ENCODE measurements at regions not wholly inside any gene's neighbourhood (a gene's known extent, or its start where the extent isn't known, plus 50 kb on each side); places are given as distances from the start of the nearest gene placed in this dataset.

DNA sequence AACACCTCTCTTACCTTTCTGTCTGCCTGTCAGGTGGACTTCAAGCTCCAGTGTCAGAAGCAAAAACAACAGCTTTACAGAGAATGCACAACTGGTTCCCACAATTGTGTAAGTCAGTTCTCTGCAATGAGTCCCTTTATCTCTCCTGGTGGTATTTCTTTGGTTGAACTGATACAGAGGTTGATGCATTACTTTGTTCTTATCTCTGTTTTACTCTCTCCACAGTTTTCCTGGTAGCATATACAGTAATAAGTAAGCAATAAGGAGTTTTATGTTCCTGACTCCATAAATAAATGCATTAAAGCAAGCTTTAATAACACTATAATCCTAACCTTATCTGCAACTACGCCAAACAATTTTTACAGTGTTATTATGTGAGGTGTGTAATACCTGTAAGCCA, 310.3 kb upstream of the GYPC start:
- no peak for FAIRE-seq

GRCh38 chr2:126356631-126357030, 299.3 kb upstream of the GYPC start:
- no peak for FAIRE-seq

- FAIRE-seq = no peak
Observed at GRCh38 chr2:126358122-126358521, 297.8 kb upstream of the GYPC start.

DNA sequence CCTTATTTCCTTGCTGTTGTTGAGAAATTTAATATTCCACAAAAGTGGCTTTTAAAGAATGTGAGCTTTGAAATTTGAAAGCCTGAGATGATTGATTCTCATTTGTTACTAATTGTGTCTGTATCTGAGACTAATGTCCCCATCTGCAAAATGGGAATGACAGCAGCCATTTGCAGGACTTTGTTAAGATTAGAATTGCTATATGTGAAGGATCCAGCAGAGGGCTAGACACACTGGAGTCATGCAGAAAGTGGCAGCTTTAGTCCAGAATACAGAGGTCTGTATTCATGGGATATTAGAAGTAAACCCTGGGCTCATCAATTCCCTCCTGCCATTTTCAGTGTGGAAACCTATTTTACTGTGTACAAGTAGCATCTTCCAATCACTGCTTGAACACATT, 296.5 kb upstream of the GYPC start:
- no peak for FAIRE-seq

- no peak for FAIRE-seq
Observed at GRCh38 chr2:126367361-126367760, 288.6 kb upstream of the GYPC start.

- no peak for FAIRE-seq
Observed at GRCh38 chr2:126368758-126369157, 287.2 kb upstream of the GYPC start.

DNA sequence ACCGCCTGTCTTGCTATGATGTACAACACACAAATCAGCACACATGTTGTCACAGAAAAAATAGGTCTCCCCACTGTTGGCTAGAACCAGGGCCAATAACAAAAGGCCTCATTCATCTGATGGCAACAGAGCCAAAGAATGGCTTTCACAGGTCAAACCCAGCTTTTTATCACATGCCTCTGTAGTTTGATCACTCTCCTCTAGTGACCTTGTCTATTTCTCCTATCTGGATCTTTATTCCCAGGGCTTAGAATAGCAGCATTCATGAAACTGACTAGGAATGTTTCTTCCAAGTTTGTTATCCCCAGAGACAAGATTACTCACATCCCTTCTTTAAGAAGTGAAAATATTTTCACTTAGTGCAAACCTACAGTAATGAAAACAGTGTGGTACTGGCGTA, 285.8 kb upstream of the GYPC start:
- no peak for FAIRE-seq

GRCh38 chr2:126372406-126372805, 283.6 kb upstream of the GYPC start:
- FAIRE-seq = no peak

- FAIRE-seq = no peak
Observed at GRCh38 chr2:126378176-126378575, 277.8 kb upstream of the GYPC start.

DNA sequence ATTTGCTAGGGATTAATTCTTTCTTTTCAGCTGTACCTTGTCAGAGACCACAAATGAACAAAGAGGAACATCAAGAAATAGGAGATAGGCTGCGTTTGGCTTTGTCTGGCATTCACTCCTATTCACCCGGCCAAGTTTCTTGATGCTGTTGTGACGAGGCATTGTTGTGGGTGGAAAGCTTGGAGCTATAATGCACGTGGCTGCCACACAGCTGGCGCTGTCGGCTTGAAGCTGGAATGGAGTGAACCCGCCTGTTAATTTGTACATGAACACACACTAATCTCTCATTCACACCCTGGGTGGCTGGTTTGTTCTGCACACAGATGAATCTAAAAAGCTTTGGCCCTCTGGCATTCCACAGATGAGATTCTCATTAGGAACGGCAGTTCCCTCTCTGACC, 274.9 kb upstream of the GYPC start:
- FAIRE-seq = no peak

DNA sequence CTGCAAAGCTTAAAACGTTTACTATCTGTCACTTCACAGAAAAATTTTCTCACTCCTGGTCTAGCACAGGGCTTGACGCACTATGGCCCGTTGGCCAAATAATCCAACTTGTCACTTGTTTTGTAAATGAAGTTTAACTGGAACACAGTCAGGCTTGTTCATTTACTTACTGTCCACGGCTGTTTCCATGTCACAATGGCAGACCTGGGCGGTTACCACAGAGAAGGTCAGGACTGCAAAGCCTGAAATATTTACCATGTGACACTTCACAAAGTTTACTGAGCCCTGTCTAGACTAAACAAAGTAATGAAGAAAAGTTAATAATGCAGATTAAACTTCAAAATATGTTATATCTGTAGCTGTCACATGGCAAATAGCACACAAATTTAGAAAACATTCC, 273.0 kb upstream of the GYPC start:
- FAIRE-seq = no peak

DNA sequence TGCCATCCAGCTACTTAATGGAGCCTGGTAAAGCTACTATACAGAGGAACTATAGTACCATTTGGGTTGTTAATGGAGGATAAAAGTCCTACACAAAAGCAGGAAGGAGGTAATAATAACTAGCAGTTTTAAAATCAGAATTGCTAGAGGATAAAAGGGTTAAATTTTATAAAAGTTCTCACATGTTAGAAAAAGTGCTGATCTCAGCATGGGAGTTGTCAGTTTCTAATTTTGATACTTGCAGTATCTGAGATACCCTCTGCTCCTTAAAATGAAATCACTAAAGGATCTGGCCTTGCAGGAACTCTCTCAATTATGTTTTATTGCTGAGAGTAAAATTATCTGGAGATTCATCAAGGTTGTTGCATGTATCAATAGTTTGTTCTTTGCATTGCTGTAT, 272.2 kb upstream of the GYPC start:
- FAIRE-seq = no peak

GRCh38 chr2:126385441-126385840, 270.5 kb upstream of the GYPC start:
- FAIRE-seq = no peak

GRCh38 chr2:126385983-126386382, 270.0 kb upstream of the GYPC start:
- no peak for FAIRE-seq

GRCh38 chr2:126389446-126389845, 266.5 kb upstream of the GYPC start:
- no peak for FAIRE-seq

DNA sequence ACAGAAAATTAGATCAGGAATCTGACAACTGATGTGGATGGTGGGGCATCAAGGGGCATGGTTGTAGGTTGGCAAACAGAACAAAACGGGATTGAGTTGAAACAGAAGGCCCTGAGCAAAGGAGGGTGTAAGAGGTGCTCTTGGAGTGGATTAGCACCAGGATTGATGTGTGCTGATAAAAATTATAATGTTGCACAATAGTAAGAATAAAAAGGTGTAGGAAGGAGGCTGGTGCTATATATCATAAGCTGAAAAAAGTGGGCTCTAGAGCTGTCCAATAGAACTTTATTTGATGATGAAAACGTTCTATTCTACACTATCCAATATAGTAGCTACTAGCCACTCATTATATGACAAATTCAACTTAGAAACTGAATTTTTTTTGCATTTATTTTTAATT, 263.1 kb upstream of the GYPC start:
- FAIRE-seq = no peak

DNA sequence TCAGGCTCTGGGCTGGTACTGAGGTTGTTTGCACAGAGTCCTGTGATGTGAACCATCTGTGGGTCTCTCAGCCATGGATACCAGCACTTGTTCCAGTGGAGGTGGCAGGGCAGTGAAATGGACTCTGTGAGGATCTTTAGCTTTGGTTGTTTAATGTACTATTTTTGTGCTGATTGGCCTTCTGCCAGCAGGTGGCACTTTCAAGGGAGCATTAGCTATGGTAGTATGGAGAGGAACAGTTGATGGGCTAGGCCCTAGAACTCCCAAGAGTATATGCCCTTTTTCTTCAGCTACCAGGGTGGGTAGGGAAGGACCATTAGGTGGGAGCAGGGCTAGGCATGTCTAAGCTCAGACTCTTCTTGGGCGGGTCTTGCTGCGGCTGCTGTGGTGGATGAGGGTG, 257.0 kb upstream of the GYPC start:
- FAIRE-seq = no peak

- no peak for FAIRE-seq
Observed at GRCh38 chr2:126403039-126403628, 252.8 kb upstream of the GYPC start.

- FAIRE-seq = no peak
Observed at GRCh38 chr2:126406267-126406666, 249.7 kb upstream of the GYPC start.

DNA sequence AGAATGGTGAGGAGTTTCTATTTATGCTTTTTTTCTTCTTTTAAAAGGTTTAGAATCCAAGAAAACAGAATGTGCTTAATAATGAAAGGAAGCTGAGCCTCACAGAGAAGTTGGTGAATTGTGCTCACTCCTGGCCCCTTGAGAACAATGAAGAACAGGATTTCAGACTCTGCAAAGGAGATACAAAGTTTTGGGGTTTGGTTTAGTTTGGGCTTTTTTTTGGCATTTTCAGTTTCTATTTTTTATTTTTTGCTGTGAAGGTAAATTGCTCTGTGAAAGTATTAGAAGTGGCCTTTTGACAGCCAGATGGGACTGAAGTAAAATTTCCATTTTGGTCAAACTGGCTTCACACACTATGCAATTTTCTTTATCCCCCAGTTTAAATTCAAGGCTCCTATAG, 247.3 kb upstream of the GYPC start:
- FAIRE-seq = no peak

DNA sequence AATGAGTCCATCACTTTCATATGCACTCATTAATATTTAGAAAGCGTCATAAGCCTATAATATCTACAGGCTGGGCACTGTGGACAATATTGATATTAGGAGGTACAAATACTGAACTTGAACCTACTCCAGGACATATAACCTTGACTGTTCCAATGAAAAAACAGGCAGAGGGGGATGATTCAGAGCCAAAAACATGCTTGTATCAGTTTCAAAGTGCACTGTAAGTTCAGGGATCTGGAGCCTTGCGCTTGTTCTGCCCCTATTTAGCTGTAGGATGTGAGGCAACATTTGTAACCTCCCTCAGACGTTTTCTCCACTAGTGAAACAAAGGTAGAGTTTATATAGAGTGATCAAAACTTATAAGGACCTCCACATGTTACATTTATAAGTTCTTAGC, 246.1 kb upstream of the GYPC start:
- FAIRE-seq = no peak

DNA sequence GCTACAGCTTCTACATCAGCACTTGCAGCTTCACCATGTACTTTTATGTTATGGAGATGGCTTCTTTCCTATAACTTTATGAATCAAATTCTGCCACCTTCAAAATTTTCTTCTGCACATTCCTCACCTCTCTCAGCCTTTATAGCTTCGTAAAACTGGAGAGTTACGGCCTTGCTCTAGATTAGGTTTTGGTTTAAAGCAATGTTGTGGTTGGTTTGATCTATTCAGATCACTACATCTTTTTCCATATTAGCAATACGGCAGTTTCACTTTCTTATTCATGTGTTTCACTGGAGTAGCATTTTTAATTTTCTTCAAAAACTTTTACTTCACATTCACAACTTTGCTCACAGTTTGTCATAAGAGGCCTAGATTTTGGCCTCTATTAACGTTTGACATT, 242.9 kb upstream of the GYPC start:
- no peak for FAIRE-seq

GRCh38 chr2:126419403-126419802, 236.6 kb upstream of the GYPC start:
- peak; percentile 32 for FAIRE-seq

- no peak for FAIRE-seq
Observed at GRCh38 chr2:126425943-126426342, 230.0 kb upstream of the GYPC start.

DNA sequence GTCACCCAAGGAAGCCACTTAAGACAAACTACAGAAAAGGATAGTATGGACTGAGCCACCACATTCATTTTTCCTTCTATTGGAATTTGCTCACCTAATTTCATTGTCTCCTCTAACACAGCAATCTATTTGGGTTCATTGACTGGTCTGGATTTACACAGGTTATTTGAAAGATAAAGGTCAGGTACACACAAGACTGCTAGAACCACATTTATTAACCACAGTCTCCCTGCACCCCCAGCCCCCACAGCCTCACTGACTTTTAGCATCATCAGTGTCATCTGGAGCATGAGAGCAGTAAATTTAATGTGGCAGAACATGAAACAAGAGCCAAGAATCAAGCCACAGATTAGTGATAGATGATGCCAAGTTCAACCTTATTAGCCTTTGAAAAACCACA, 226.9 kb upstream of the GYPC start:
- FAIRE-seq = no peak

GRCh38 chr2:126431136-126431535, 224.8 kb upstream of the GYPC start:
- FAIRE-seq = no peak

Measured in A204.1 (cell line).